ENCODE measurements at regions not wholly inside any gene's neighbourhood (a gene's known extent, or its start where the extent isn't known, plus 50 kb on each side); places are given as distances from the start of the nearest gene placed in this dataset.

- H3K9ac ChIP-seq (ENCODE audit: low read depth, low read length, poor library complexity, severe bottlenecking): no peak overlapping the region
- no peak overlapping the region for H2AFZ ChIP-seq (ENCODE audit: low read length)
- TF ChIP-seq CTCF (conservative IDR thresholded peaks at IDR 0.05; ENCODE audit: low read length): no peak
- no peak for TF ChIP-seq EZH2phosphoT487 (IDR thresholded peaks at IDR 0.05; ENCODE audit: borderline replicate concordance)
- H3K4me3 ChIP-seq (ENCODE audit: low read length, poor library complexity, severe bottlenecking): no peak overlapping the region
- no peaks in the 10 kb centered on the region for H3K9me3 ChIP-seq (ENCODE audit: insufficient read depth, low read depth, low read length)
- no peaks in the 10 kb centered on the region for H3K79me2 ChIP-seq (ENCODE audit: insufficient read depth, low read length)
- H3K4me1 ChIP-seq (ENCODE audit: insufficient read depth, low read length, poor library complexity, severe bottlenecking): no peaks in the 10 kb centered on the region
- H3F3A ChIP-seq (ENCODE audit: low read depth): no peaks in the 10 kb centered on the region
- no peak overlapping the region for H3K4me2 ChIP-seq (ENCODE audit: low read depth, low read length, poor library complexity, severe bottlenecking)
- no peaks in the 10 kb centered on the region for H3K9me2 ChIP-seq (replicated peaks; ENCODE audit: low read depth, low read length)
- no peaks in the 10 kb centered on the region for H3K27me3 ChIP-seq (ENCODE audit: insufficient read depth, low read length, poor library complexity, severe bottlenecking)
- no peaks in the 10 kb centered on the region for H3K36me3 ChIP-seq (ENCODE audit: insufficient read depth, low read length)
- no peaks in the 10 kb centered on the region for H4K20me1 ChIP-seq (ENCODE audit: insufficient read depth, low read length, poor library complexity, severe bottlenecking)
These were observed 108.6 kb upstream of the WLS start for GRCh38 chr1:68340951-68341350.

- no peaks in the 10 kb centered on the region for H3K4me1 ChIP-seq (ENCODE audit: insufficient read depth, low read length, poor library complexity, severe bottlenecking)
- H3K9ac ChIP-seq (ENCODE audit: low read depth, low read length, poor library complexity, severe bottlenecking): no peak overlapping the region
- no peaks in the 10 kb centered on the region for H3K9me2 ChIP-seq (replicated peaks; ENCODE audit: low read depth, low read length)
- H3K4me3 ChIP-seq (ENCODE audit: low read length, poor library complexity, severe bottlenecking): no peak overlapping the region
- TF ChIP-seq EZH2phosphoT487 (IDR thresholded peaks at IDR 0.05; ENCODE audit: borderline replicate concordance) (no peak), CTCF (conservative IDR thresholded peaks at IDR 0.05; ENCODE audit: low read length) (no peak)
- H3F3A ChIP-seq (ENCODE audit: low read depth): no peaks in the 10 kb centered on the region
- H4K20me1 ChIP-seq (ENCODE audit: insufficient read depth, low read length, poor library complexity, severe bottlenecking): no peaks in the 10 kb centered on the region
- H3K9me3 ChIP-seq (ENCODE audit: insufficient read depth, low read depth, low read length): no peaks in the 10 kb centered on the region
- no peaks in the 10 kb centered on the region for H3K36me3 ChIP-seq (ENCODE audit: insufficient read depth, low read length)
- H3K4me2 ChIP-seq (ENCODE audit: low read depth, low read length, poor library complexity, severe bottlenecking): no peak overlapping the region
- H3K27me3 ChIP-seq (ENCODE audit: insufficient read depth, low read length, poor library complexity, severe bottlenecking): no peaks in the 10 kb centered on the region
- no peak overlapping the region for H2AFZ ChIP-seq (ENCODE audit: low read length)
- no peaks in the 10 kb centered on the region for H3K79me2 ChIP-seq (ENCODE audit: insufficient read depth, low read length)
These were observed 107.2 kb upstream of the WLS start for GRCh38 chr1:68339505-68339904.

GRCh38 chr1:68338081-68338480, 105.8 kb upstream of the WLS start:
- Histone ChIP-seq H3K4me2 (ENCODE audit: low read depth, low read length, poor library complexity, severe bottlenecking) (no peak overlapping the region), H3K27me3 (ENCODE audit: insufficient read depth, low read length, poor library complexity, severe bottlenecking) (no peaks in the 10 kb centered on the region), H3F3A (ENCODE audit: low read depth) (no peaks in the 10 kb centered on the region), H3K4me3 (ENCODE audit: low read length, poor library complexity, severe bottlenecking) (no peak overlapping the region), H3K4me1 (ENCODE audit: insufficient read depth, low read length, poor library complexity, severe bottlenecking) (no peaks in the 10 kb centered on the region), H3K9me2 (replicated peaks; ENCODE audit: low read depth, low read length) (no peaks in the 10 kb centered on the region), H3K36me3 (ENCODE audit: insufficient read depth, low read length) (no peaks in the 10 kb centered on the region), H3K79me2 (ENCODE audit: insufficient read depth, low read length) (no peaks in the 10 kb centered on the region), H2AFZ (ENCODE audit: low read length) (no peak overlapping the region), H3K9me3 (ENCODE audit: insufficient read depth, low read depth, low read length) (no peaks in the 10 kb centered on the region), H3K9ac (ENCODE audit: low read depth, low read length, poor library complexity, severe bottlenecking) (no peak overlapping the region), H4K20me1 (ENCODE audit: insufficient read depth, low read length, poor library complexity, severe bottlenecking) (no peaks in the 10 kb centered on the region)
- TF ChIP-seq CTCF (conservative IDR thresholded peaks at IDR 0.05; ENCODE audit: low read length): no peak
- TF ChIP-seq EZH2phosphoT487 (IDR thresholded peaks at IDR 0.05; ENCODE audit: borderline replicate concordance): no peak
